ENCODE measurements at regions not wholly inside any gene's neighbourhood (a gene's known extent, or its start where the extent isn't known, plus 50 kb on each side); places are given as distances from the start of the nearest gene placed in this dataset.

DNA sequence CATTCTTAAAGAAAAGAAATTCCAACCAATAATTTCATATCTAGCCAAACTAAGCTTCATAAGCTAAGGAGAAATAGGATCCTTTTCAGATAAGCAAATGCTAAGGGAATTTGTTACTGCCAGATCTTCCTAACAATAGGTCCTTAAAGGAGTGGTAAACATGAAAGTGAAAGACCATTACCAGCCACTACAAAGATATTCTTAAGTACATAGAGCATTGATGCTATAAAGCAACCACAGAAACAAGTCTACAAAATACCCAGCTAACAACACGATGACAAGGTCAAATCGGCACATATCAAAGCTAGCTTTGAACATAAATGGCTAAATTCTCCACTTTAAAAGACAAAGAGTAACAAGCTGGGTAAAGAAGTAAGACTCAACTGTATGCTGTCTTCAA is 188.9 kb upstream of the RPRM start:
- no peak for TF ChIP-seq CTCF (IDR thresholded peaks at IDR 0.05; ENCODE audit: low read depth, low read length)
- H3K36me3 ChIP-seq, result no peaks in the 10 kb centered on the region

GRCh38 chr2:153668923-153669322 is 190.4 kb upstream of the RPRM start:
- Histone ChIP-seq H3K27me3 (no peaks in the 10 kb centered on the region), H3K4me1 (no peaks in the 10 kb centered on the region), H3K4me3 (ENCODE audit: low read depth, low read length) (no peak overlapping the region), H3K36me3 (no peaks in the 10 kb centered on the region), H3K9me3 (no peaks in the 10 kb centered on the region)
- no peak for TF ChIP-seq CTCF (IDR thresholded peaks at IDR 0.05; ENCODE audit: low read depth, low read length)
- DNase-seq, result no peak

More for the DNA sequence above, 188.9 kb upstream of the RPRM start:
- no peaks in the 10 kb centered on the region for H3K27me3 ChIP-seq
- no peak overlapping the region for H3K4me3 ChIP-seq (ENCODE audit: low read depth, low read length)
- DNase-seq, result no peak
- no peaks in the 10 kb centered on the region for H3K9me3 ChIP-seq
- H3K4me1 ChIP-seq, result no peaks in the 10 kb centered on the region

DNA sequence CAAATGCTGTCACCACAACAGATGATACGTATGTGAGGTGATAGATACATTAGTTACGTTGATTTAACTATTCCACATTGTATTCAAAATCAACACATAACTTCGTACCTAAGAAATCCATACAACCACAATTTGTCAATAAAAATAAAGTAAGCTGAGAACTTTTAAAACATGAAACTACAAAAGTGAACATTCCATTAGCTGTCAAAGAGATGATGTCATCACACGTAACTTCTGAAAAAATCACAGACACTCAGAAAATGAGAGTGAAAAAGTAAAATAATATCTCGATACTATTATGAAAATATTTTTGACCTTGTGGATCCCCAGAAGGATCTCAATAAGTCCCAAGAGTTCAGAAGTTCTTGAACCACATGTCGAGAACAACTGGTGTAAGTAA is 161.6 kb upstream of the GALNT13 start:
- H3K27me3 ChIP-seq, result no peaks in the 10 kb centered on the region
- no peaks in the 10 kb centered on the region for H3K4me1 ChIP-seq
- no peaks in the 10 kb centered on the region for H3K9me3 ChIP-seq
- no peaks in the 10 kb centered on the region for H3K36me3 ChIP-seq
- no peak overlapping the region for H3K4me3 ChIP-seq (ENCODE audit: low read depth, low read length)
- no peak for DNase-seq
- no peak for TF ChIP-seq CTCF (IDR thresholded peaks at IDR 0.05; ENCODE audit: low read depth, low read length)

DNA sequence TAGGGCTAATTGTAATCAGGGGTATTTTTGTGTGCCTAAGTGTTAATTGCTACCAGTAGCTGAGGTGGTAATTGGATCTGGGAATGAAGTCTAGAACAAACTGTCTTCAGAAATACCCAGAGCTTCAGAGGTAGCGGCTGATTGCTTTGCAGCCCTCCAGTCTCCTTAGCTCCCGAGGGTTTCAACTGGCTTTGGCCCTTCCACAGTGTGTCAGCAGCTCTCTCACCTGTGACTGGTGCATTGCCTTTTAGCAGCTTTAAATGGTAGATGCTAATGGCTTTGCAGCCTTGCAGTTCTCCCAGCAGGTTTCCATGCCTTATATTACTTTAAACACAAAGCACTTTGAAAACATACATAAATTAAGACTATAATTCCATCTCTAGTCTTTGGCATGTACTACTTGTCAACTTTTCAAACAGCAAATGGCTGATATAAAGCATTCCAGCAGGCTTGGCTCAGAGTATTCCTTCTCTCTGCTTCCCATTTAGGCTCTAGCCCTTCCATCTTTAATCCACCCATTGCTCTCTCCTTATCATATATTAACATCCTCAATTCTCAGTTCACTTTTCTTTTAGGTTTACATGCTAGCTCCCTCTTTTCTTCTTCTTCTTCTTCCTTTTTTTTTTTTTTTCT is 156.4 kb upstream of the GALNT13 start:
- no peaks in the 10 kb centered on the region for H3K36me3 ChIP-seq
- DNase-seq, result no peak
- no peak overlapping the region for H3K4me3 ChIP-seq (ENCODE audit: low read depth, low read length)
- H3K9me3 ChIP-seq, result no peaks in the 10 kb centered on the region
- no peaks in the 10 kb centered on the region for H3K4me1 ChIP-seq
- no peaks in the 10 kb centered on the region for H3K27me3 ChIP-seq
- no peak for TF ChIP-seq CTCF (IDR thresholded peaks at IDR 0.05; ENCODE audit: low read depth, low read length)

DNA sequence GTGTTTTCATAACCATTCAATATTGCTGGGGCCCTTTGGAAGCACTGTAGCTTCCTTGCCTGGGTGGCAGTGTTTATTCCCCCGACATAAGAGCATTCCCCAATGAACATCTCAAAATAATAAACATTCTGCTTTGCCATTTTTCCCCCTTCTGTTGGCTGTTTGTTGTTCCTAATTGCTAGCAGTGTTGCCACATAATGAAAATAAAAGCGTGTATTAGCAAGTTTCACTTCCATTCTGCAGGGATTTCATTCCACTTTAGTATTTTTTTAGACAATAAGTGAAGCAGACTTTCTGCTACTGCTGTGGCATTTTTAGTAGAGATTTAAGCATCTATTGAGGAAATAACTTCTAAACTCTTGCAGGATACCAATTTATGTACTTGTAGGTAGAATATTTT is 154.7 kb upstream of the GALNT13 start:
- no peak for TF ChIP-seq CTCF (IDR thresholded peaks at IDR 0.05; ENCODE audit: low read depth, low read length)
- H3K9me3 ChIP-seq, result no peaks in the 10 kb centered on the region
- DNase-seq, result no peak
- no peaks in the 10 kb centered on the region for H3K36me3 ChIP-seq
- H3K27me3 ChIP-seq, result no peaks in the 10 kb centered on the region
- H3K4me3 ChIP-seq (ENCODE audit: low read depth, low read length), result no peak overlapping the region
- H3K4me1 ChIP-seq, result no peaks in the 10 kb centered on the region

- Histone ChIP-seq H3K4me3 (ENCODE audit: low read depth, low read length) (no peak overlapping the region), H3K27me3 (no peaks in the 10 kb centered on the region), H3K4me1 (no peaks in the 10 kb centered on the region), H3K9me3 (no peaks in the 10 kb centered on the region), H3K36me3 (no peaks in the 10 kb centered on the region)
- no peak for DNase-seq
- TF ChIP-seq CTCF (IDR thresholded peaks at IDR 0.05; ENCODE audit: low read depth, low read length), result no peak
These were observed 132.3 kb upstream of the GALNT13 start for GRCh38 chr2:153739394-153739793.

All from BE2C (cell line).